ENCODE measurements at regions not wholly inside any gene's neighbourhood (a gene's known extent, or its start where the extent isn't known, plus 50 kb on each side); places are given as distances from the start of the nearest gene placed in this dataset.

GRCh38 chr11:15333407-15333806 lies 218.7 kb downstream of the INSC start:
- TF ChIP-seq CTCF (IDR thresholded peaks at IDR 0.05 in 2 of 3, conservative IDR thresholded peaks at IDR 0.05 in 1 of 3; ENCODE audit: borderline replicate concordance in 1 of 3, insufficient read depth in 1 of 3, low read depth in 2 of 3, low read length in 2 of 3) (no peak), ZBTB33 (IDR thresholded peaks at IDR 0.05; ENCODE audit: extremely low read depth, insufficient replicate concordance, low read length) (no peak), POLR2A (IDR thresholded peaks at IDR 0.05; ENCODE audit: borderline replicate concordance, extremely low read depth, insufficient read depth, insufficient read length) (no peak)

All from HCT116 (cell line).